ENCODE measurements at regions not wholly inside any gene's neighbourhood (a gene's known extent, or its start where the extent isn't known, plus 50 kb on each side); places are given as distances from the start of the nearest gene placed in this dataset.
A peak's percentile ranks its signal among the peaks of the same experiment; 100 is the strongest.

- H3K4me3 ChIP-seq (ENCODE audit: low read depth, low read length) = no peak overlapping the region
- TF ChIP-seq CTCF (IDR thresholded peaks at IDR 0.05; ENCODE audit: insufficient read depth, low read length) = no peak
- peak; percentile 15 for DNase-seq (ENCODE audit: low read depth)
Measured at GRCh38 chrX:139192386-139192961, 338.1 kb upstream of the F9 start.

GRCh38 chrX:139191746-139192385 is 338.7 kb upstream of the F9 start:
- no peak for DNase-seq (ENCODE audit: low read depth)
- no peak for TF ChIP-seq CTCF (IDR thresholded peaks at IDR 0.05; ENCODE audit: insufficient read depth, low read length)
- no peak overlapping the region for H3K4me3 ChIP-seq (ENCODE audit: low read depth, low read length)

- no peak for DNase-seq (ENCODE audit: low read depth)
- no peak for TF ChIP-seq CTCF (IDR thresholded peaks at IDR 0.05; ENCODE audit: insufficient read depth, low read length)
- no peak overlapping the region for H3K4me3 ChIP-seq (ENCODE audit: low read depth, low read length)
Measured at GRCh38 chrX:139191286-139191685, 339.3 kb upstream of the F9 start.

GRCh38 chrX:139187738-139188137 is 342.8 kb upstream of the F9 start:
- no peak overlapping the region for H3K4me3 ChIP-seq (ENCODE audit: low read depth, low read length)
- TF ChIP-seq CTCF (IDR thresholded peaks at IDR 0.05; ENCODE audit: insufficient read depth, low read length) = no peak
- no peak for DNase-seq (ENCODE audit: low read depth)

GRCh38 chrX:139186991-139187390 is 343.5 kb upstream of the F9 start:
- no peak for TF ChIP-seq CTCF (IDR thresholded peaks at IDR 0.05; ENCODE audit: insufficient read depth, low read length)
- DNase-seq (ENCODE audit: low read depth) = no peak
- no peak overlapping the region for H3K4me3 ChIP-seq (ENCODE audit: low read depth, low read length)

GRCh38 chrX:139179592-139179991 is 350.9 kb upstream of the F9 start:
- no peak for TF ChIP-seq CTCF (IDR thresholded peaks at IDR 0.05; ENCODE audit: insufficient read depth, low read length)
- no peak for DNase-seq (ENCODE audit: low read depth)
- H3K4me3 ChIP-seq (ENCODE audit: low read depth, low read length) = no peak overlapping the region

GRCh38 chrX:139178980-139179379 is 351.6 kb upstream of the F9 start:
- TF ChIP-seq CTCF (IDR thresholded peaks at IDR 0.05; ENCODE audit: insufficient read depth, low read length) = no peak
- H3K4me3 ChIP-seq (ENCODE audit: low read depth, low read length) = no peak overlapping the region
- DNase-seq (ENCODE audit: low read depth) = no peak

Measured in fibroblast of the aortic adventitia (primary cell).